Aorta (tissue), 5 donors: ENCODE measurements at regions not wholly inside any gene's neighbourhood (a gene's known extent, or its start where the extent isn't known, plus 50 kb on each side); places are given as distances from the start of the nearest gene placed in this dataset.
"Not testable (repeated sequence)": the region's sequence is repeated elsewhere in the genome, so short reads cannot be mapped to it uniquely, and the experiment has no call there.

Source experiments
- ATAC-seq: fragments of 200-7000 bp; cut with Tn5 transposase; one replicate; pipeline ENCODE4 v1.9.1; 2022; ENCODE audit warnings: moderate library complexity; ENCODE audit not compliant: low FRiP score
- DNase-seq, 2 donors: peaks; one replicate each; pipeline ENCODE4 v3.0.0-alpha.2; 2020
- H3K27ac ChIP-seq, 2 donors: one replicate each; pipeline ENCODE4 v1.5.1; 2013; ENCODE audit warnings: low read length in 2 of 2, mild to moderate bottlenecking in 2 of 2, moderate library complexity in 2 of 2, control low read depth in 1 of 2, inconsistent platforms in 1 of 2, low read depth in 1 of 2
- H3K27me3 ChIP-seq, 2 donors: one replicate each; pipeline ENCODE4 v1.6.1; 2013; ENCODE audit warnings: control low read depth in 1 of 2, low read length in 1 of 2, mild to moderate bottlenecking in 1 of 2, moderate library complexity in 1 of 2; ENCODE audit not compliant: insufficient read depth in 2 of 2, control insufficient read depth in 1 of 2
- H3K36me3 ChIP-seq, 2 donors: one replicate each; pipeline ENCODE4 v1.6.1; 2013; ENCODE audit warnings: control low read depth in 1 of 2, low read length in 1 of 2, mild to moderate bottlenecking in 1 of 2; ENCODE audit not compliant: insufficient read depth in 2 of 2, control insufficient read depth in 1 of 2
- H3K4me1 ChIP-seq, 2 donors: one replicate each; pipeline ENCODE4 v1.6.1; 2013; ENCODE audit warnings: low read length in 2 of 2, control low read depth in 1 of 2, mild to moderate bottlenecking in 1 of 2, moderate library complexity in 1 of 2; ENCODE audit not compliant: insufficient read depth in 2 of 2, control insufficient read depth in 1 of 2
- H3K4me3 ChIP-seq, 2 donors: one replicate each; pipeline ENCODE4 v1.5.1; 2013; ENCODE audit warnings: low read length in 2 of 2, control low read depth in 1 of 2, mild to moderate bottlenecking in 1 of 2
- H3K9me3 ChIP-seq: one replicate; pipeline ENCODE4 v1.6.1; 2013; ENCODE audit warnings: mild to moderate bottlenecking, low read length; ENCODE audit not compliant: control insufficient read depth
- WGBS, 2 donors: extraction: QIAGEN DNeasy Blood & Tissue Kit; methylation state at CpG; one replicate each; pipeline ENCODE4 v1.1.7; 2013; 5-methylcytosine and 5-hydroxymethylcytosine counted together
- intact Hi-C, 2 donors: fragments of 100-400 bp; cut with DNase I; formaldehyde crosslinking; loops; one replicate each; pipeline versions ENCODE4 v1.14.2 to v1.15.0; 2022
- donor health status: healthy with polysubstance abuse.
- donor health status: Bipolar disorder and iron deficiency.
- donor health status: DM: no; HTN: no; CAD: no.
- donor health status: DM: no; HTN: no; CAD: no.
- donor health status: DM: yes; HTN: yes; CAD: no.

DNA sequence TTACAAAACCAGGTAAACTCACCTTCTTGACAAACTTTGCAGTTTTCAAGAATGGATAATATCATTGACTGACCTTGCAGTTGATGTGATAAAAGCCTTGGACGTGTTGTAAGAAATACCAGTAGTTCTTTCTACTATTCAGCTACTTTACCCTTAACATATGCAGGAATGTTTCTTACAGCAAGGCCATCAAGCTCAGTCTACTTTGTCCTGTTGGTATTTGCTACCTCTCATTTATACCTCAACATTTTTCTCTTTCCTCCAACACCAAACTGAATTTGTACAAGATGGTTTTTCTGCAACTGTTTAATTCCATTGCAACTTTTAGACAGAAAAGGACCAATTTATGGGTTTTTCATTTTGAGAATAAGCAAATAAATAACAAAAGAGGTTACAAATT is 147.4 kb upstream of the BCHE start:
- no peak for ATAC-seq
- intact Hi-C loops: no loop called here
- Histone ChIP-seq H3K27me3 (no peaks in the 10 kb centered on the region), H3K27ac (no peak overlapping the region), H3K4me3 (no peak overlapping the region), H3K4me1 (no peaks in the 10 kb centered on the region), H3K36me3 (no peaks in the 10 kb centered on the region), H3K9me3 (no peaks in the 10 kb centered on the region)
- DNase-seq: no peak
- WGBS, 2 donors: 60 to 65% methylated on average over 1 of the region's 1 CpG

DNA sequence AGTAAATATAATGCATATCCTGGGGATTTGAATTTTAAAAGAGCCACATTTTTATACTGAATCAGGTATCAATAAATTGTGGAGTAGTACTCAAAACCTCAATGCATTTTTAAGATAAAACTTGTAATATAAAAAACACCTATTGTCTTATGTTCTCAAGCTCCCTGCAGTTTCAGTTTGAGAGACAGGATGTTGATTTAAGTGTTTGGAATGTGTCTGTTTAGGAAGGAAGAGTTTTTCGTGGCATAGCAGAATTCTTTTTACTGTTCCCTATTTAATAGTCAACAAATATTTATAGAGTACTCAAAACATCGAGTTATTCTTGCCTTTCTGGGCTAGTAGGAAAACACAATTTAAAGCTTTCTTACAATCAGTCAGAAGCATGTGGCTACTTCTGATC is 146.1 kb upstream of the BCHE start:
- no peaks in the 10 kb centered on the region for H3K9me3 ChIP-seq

DNA sequence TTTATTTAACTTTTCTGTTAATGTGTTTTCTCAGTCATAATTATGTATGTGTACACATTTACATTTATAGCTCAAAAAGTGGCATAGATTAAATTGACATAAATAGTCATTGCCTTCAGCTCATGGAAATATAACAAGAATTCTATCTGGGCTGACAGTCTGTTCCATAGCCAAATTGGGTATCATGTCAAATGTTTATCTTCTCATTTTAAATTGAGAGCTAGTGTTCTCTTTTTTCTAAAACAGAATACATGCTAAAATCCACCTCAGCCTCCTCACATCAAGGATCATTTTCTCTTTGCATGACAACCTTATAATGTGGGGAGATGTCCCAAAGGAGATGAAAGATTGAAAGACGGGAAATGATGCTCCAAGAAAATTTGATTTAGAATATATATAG is 144.1 kb upstream of the BCHE start:
- no peak for ATAC-seq
- 82 to 91% methylated on average over 1 of the region's 1 CpG for WGBS, 2 donors
- Histone ChIP-seq H3K36me3 (no peaks in the 10 kb centered on the region), H3K27me3 (no peaks in the 10 kb centered on the region), H3K4me1 (no peaks in the 10 kb centered on the region), H3K27ac (no peak overlapping the region), H3K9me3 (no peaks in the 10 kb centered on the region), H3K4me3 (no peak overlapping the region)
- intact Hi-C loops: no loop called here
- DNase-seq: no peak

More for the DNA sequence above, 146.1 kb upstream of the BCHE start:
- no peak overlapping the region for H3K4me3 ChIP-seq
- 21 to 23% methylated on average over 2 of the region's 2 CpGs for WGBS, 2 donors
- intact Hi-C loops: no loop called here
- no peaks in the 10 kb centered on the region for H3K27me3 ChIP-seq
- H3K27ac ChIP-seq: no peak overlapping the region
- no peaks in the 10 kb centered on the region for H3K36me3 ChIP-seq
- no peak for DNase-seq
- ATAC-seq: no peak
- no peaks in the 10 kb centered on the region for H3K4me1 ChIP-seq

DNA sequence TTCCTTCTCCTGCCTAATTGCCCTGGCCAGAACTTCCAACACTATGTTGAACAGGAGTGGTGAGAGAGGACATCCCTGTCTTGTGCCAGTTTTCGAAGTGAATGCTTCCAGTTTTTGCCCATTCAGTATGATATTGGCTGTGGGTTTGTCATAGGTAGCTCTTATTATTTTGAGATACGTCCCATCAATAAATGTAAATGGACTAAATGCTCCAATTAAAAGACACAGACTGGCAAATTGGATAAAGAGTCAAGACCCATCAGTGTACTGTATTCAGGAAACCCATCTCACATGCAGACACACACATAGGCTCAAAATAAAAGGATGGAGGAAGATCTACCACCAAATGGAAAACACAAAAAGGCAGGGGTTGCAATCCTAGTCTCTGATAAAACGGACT is 123.6 kb upstream of the BCHE start:
- H3K4me3 ChIP-seq, DNase-seq, H3K36me3 ChIP-seq, ATAC-seq, H3K27me3 ChIP-seq, H3K27ac ChIP-seq, H3K4me1 ChIP-seq, intact Hi-C loops, H3K9me3 ChIP-seq: not testable (repeated sequence)
- 73 to 79% methylated on average over 3 of the region's 3 CpGs for WGBS, 2 donors

DNA sequence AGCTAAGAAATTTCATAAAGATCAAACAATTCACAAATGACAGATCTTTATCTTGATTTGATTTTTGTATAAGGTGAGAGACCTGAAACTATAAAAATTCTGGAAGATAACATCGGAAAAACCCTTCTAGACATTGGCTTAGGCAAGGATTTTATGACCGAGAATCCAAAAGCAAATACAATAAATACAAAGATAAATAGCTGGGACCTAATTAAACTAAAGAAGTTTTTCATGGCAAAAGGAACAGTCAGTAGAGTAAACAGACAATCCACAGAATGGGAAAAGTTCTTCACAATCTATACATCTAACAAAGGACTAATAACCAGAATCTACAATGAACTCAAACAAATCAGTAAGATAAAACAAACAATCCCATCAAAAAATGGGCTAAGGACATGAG is 116.9 kb upstream of the BCHE start:
- no peak for ATAC-seq
- Histone ChIP-seq H3K9me3 (no peaks in the 10 kb centered on the region), H3K36me3 (no peaks in the 10 kb centered on the region), H3K4me3 (no peak overlapping the region), H3K27me3 (no peaks in the 10 kb centered on the region), H3K4me1 (no peaks in the 10 kb centered on the region), H3K27ac (no peak overlapping the region)
- intact Hi-C loops: no loop called here
- WGBS, 2 donors: 89 to 90% methylated on average over 2 of the region's 2 CpGs
- no peak for DNase-seq

DNA sequence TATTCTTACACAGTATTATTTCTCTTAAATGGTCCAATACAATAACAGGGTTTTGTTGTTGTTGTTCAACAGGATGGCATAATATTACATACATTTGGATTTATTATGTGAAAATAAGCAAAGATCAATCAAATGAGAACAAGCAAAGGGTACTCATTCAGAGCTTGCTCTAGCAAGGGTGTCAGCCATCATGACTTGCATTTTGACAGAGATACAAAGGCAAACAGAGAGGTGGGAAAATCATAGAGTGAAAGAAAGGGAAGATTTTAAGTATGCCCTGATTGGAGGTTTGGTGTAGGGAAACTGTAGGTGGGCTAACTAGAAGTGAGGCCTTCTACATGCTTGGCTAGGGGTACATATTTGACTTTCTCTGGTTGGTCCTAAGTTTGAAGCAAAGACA is 109.1 kb upstream of the BCHE start:
- no peaks in the 10 kb centered on the region for H3K27me3 ChIP-seq
- DNase-seq (no peak), ATAC-seq (no peak)
- H3K27ac ChIP-seq: no peak overlapping the region
- H3K4me3 ChIP-seq: no peak overlapping the region
- H3K36me3 ChIP-seq: no peaks in the 10 kb centered on the region
- H3K9me3 ChIP-seq: no peaks in the 10 kb centered on the region
- intact Hi-C loops: no loop called here
- H3K4me1 ChIP-seq: no peaks in the 10 kb centered on the region

DNA sequence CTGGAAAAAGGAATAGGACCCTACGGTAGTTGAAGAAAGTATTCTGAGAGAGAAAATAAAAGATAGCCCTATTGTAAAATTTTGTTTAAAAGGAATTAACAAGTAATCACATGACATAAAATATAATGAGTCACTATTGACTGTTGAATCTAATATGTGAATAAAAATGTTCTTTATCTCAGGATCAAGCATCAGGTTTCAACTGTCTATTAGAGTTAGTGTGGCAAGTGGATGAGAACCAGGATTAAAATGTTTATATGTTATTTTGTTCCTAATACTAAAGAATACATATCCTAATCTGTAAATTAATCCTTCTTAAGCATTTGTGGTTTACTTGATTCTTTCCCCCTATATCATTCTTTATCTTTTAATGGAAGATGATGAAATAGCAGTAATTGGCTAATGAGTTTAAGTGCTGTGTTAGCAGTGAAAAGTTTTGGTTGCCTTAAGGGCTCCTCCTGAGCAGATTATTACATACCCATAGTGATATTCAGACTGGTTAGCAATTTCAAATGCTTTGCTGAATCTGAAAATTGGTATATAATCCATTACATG is 101.8 kb upstream of the BCHE start:
- no peak for ATAC-seq
- Histone ChIP-seq H3K27ac (no peak overlapping the region), H3K4me3 (no peak overlapping the region), H3K4me1 (no peaks in the 10 kb centered on the region), H3K36me3 (no peaks in the 10 kb centered on the region), H3K27me3 (no peaks in the 10 kb centered on the region), H3K9me3 (no peaks in the 10 kb centered on the region)
- intact Hi-C loops: no loop called here
- no peak for DNase-seq
- WGBS, 2 donors: 91 to 97% methylated on average over 1 of the region's 1 CpG

DNA sequence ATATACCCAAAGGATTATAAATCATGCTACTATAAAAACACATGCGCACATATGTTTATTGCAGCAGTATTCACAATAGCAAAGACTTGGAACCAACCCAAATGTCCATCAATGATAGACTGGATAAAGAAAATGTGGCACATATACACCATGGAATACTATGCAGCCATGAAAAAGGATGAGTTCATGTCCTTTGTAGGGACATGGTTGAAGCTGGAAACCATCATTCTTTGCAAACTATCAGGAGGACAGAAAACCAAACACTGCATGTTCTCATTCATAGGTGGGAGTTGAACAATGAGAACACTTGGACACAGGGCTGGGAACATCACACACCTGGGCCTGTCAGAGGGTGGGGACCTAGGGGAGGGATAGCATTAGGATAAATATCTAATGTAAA is 98.9 kb upstream of the BCHE start:
- WGBS, 2 donors: 98 to 100% methylated on average over 1 of the region's 1 CpG

DNA sequence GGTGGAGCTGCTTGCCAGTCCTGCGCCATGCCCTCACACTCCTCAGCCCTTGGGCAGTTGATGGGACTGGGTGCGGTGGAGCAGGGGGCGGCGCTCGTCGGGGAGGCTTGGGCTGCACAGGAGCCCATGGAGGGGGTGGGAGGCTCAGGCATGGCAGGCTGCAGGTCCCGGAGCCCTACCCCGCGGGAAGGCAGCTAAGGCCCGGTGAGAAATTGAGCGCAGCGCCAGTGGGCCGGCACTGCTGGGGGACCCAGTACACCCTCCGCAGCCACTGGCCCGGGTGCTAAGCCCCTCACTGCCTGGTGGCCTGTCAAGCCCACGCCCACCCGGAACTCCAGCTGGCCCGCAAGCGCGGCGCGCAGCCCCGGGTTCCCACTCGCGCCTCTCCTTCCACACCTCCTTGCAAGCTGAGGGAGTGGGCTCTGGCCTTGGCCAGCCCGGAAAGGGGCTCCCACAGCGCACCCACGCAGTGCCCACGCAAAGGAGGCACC is 87.1 kb upstream of the BCHE start:
- H3K36me3 ChIP-seq, H3K27ac ChIP-seq, H3K4me3 ChIP-seq, intact Hi-C loops, H3K9me3 ChIP-seq, H3K4me1 ChIP-seq, ATAC-seq, H3K27me3 ChIP-seq: not testable (repeated sequence)
- 95 to 96% methylated on average over 26 to 29 of the region's 29 CpGs for WGBS, 2 donors
- DNase-seq: peak; percentile 18 to 54

More for the DNA sequence above, 98.9 kb upstream of the BCHE start:
- ATAC-seq, H3K9me3 ChIP-seq, H3K4me1 ChIP-seq, H3K4me3 ChIP-seq, H3K27me3 ChIP-seq, H3K36me3 ChIP-seq, DNase-seq, H3K27ac ChIP-seq, intact Hi-C loops: not testable (repeated sequence)
